ENCODE measurements at regions not wholly inside any gene's neighbourhood (a gene's known extent, or its start where the extent isn't known, plus 50 kb on each side); places are given as distances from the start of the nearest gene placed in this dataset.

DNA sequence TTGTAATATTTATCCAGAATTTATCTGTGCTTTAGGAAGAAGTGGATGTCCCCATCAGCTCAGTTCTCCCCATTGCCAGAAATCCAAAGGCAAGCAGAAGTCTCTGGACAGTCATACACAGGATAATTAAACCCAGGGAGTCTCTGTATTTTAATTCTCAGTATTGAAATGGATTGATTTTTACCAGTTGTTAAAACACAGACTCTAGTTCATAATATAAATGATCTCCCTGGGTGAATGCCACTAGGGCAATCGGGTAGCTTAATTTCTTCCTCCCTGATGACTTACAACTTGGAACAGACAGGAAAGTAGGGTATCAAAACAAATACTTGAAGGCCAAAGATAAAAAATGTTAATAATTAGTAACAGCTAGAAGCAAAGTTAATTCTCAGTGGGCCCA lies 66.5 kb upstream of the DAP start:
- TF ChIP-seq, protein P1, sequence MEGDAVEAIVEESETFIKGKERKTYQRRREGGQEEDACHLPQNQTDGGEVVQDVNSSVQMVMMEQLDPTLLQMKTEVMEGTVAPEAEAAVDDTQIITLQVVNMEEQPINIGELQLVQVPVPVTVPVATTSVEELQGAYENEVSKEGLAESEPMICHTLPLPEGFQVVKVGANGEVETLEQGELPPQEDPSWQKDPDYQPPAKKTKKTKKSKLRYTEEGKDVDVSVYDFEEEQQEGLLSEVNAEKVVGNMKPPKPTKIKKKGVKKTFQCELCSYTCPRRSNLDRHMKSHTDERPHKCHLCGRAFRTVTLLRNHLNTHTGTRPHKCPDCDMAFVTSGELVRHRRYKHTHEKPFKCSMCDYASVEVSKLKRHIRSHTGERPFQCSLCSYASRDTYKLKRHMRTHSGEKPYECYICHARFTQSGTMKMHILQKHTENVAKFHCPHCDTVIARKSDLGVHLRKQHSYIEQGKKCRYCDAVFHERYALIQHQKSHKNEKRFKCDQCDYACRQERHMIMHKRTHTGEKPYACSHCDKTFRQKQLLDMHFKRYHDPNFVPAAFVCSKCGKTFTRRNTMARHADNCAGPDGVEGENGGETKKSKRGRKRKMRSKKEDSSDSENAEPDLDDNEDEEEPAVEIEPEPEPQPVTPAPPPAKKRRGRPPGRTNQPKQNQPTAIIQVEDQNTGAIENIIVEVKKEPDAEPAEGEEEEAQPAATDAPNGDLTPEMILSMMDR (IDR thresholded peaks at IDR 0.05; ENCODE audit: low read depth, low read length), result no peak
- no peak for TF ChIP-seq EZH2phosphoT487 (IDR thresholded peaks at IDR 0.05; ENCODE audit: low read depth)

Data from OCI-LY3 (cell line).